GM23248 (cell line): ENCODE measurements at regions not wholly inside any gene's neighbourhood (a gene's known extent, or its start where the extent isn't known, plus 50 kb on each side); places are given as distances from the start of the nearest gene placed in this dataset.
A peak's percentile ranks its signal among the peaks of the same experiment; 100 is the strongest.

ENCODE experiments used
- DNase-seq: peaks from one replicate; pipeline ENCODE4 v3.0.0-alpha.2; 2015
- H2AFZ ChIP-seq: fragments of 200-600 bp; sonication (generic); 2 replicates; pipeline ENCODE4 v1.6.1; 2016; ENCODE audit warnings: antibody characterized with exemption
- H3F3A ChIP-seq: fragments of 200-600 bp; sonication (generic); 2 replicates; pipeline ENCODE4 v1.6.1; 2016; ENCODE audit warnings: mild to moderate bottlenecking, antibody characterized with exemption, mixed run types; ENCODE audit not compliant: insufficient read depth
- H3K27ac ChIP-seq: fragments of 200-600 bp; sonication (generic); 2 replicates; pipeline ENCODE4 v1.5.1; 2016; ENCODE audit warnings: mild to moderate bottlenecking
- H3K27me3 ChIP-seq: fragments of 200-600 bp; sonication (generic); replicated peaks from 2 replicates; pipeline ENCODE4 v1.6.1; 2016; ENCODE audit warnings: mild to moderate bottlenecking; ENCODE audit not compliant: insufficient read depth
- H3K36me3 ChIP-seq: fragments of 200-600 bp; sonication (generic); 2 replicates; pipeline ENCODE4 v1.6.1; 2016; ENCODE audit warnings: low read depth, mild to moderate bottlenecking
- H3K4me1 ChIP-seq: fragments of 200-600 bp; sonication (generic); 2 replicates; pipeline ENCODE4 v1.6.1; 2016; ENCODE audit warnings: mild to moderate bottlenecking; ENCODE audit not compliant: insufficient read depth
- H3K4me2 ChIP-seq: fragments of 200-600 bp; sonication (generic); one replicate; pipeline ENCODE4 v1.6.1; 2016; ENCODE audit warnings: mild to moderate bottlenecking; ENCODE audit not compliant: unreplicated experiment
- H3K4me3 ChIP-seq: fragments of 200-600 bp; sonication (generic); 2 replicates; pipeline ENCODE4 v1.5.1; 2016; ENCODE audit warnings: mild to moderate bottlenecking
- H3K79me2 ChIP-seq: fragments of 200-600 bp; sonication (generic); 2 replicates; pipeline ENCODE4 v1.6.1; 2016; ENCODE audit warnings: mild to moderate bottlenecking; ENCODE audit not compliant: insufficient read depth
- H3K9ac ChIP-seq: fragments of 200-600 bp; sonication (generic); 2 replicates; pipeline ENCODE4 v1.6.1; 2016; ENCODE audit warnings: mild to moderate bottlenecking
- H3K9me2 ChIP-seq: fragments of 200-600 bp; sonication (generic); 2 replicates; pipeline ENCODE4 v1.6.1; 2016; ENCODE audit warnings: mixed run types, mild to moderate bottlenecking, moderate library complexity; ENCODE audit not compliant: insufficient read depth
- H3K9me3 ChIP-seq: fragments of 200-600 bp; sonication (generic); one replicate; pipeline ENCODE4 v1.6.1; 2017; ENCODE audit warnings: low read depth
- H4K20me1 ChIP-seq: fragments of 200-600 bp; sonication (generic); 2 replicates; pipeline ENCODE4 v1.6.0; 2016; ENCODE audit not compliant: insufficient read depth
- EZH2 ChIP-seq: fragments of 200-600 bp; sonication (generic); IDR thresholded peaks from 2 replicates; pipeline ENCODE4 v1.6.1; 2018; ENCODE audit warnings: antibody characterized with exemption, mild to moderate bottlenecking; ENCODE audit not compliant: insufficient read depth, poor library complexity, severe bottlenecking
- EZH2phosphoT487 ChIP-seq: fragments of 200-600 bp; sonication (generic); IDR thresholded peaks from 2 replicates; pipeline ENCODE4 v1.6.1; 2018; ENCODE audit warnings: antibody characterized with exemption, moderate library complexity, mild to moderate bottlenecking, low read depth; ENCODE audit not compliant: insufficient read depth
- WGBS, 2 experiments: methylation state at CpG; one replicate each; pipeline ENCODE4 v1.1.6; 2015 to 2017; ENCODE audit warnings: low lambda C conversion rate in 2 of 2, low coverage in 1 of 2; ENCODE audit errors: missing lambda C conversion rate in 2 of 2; 5-methylcytosine and 5-hydroxymethylcytosine counted together
- in situ Hi-C: fragments of 300-500 bp; cut with MboI; formaldehyde crosslinking; loops from 2 replicates; pipeline ENCODE4 v1.15.0; 2020

- in situ Hi-C loops, result no loop called here
- Histone ChIP-seq H3K36me3 (no peaks in the 10 kb centered on the region), H3K4me1 (no peaks in the 10 kb centered on the region), H3K27me3 (no peaks in the 10 kb centered on the region), H3K4me3 (no peak overlapping the region), H3K9me3 (no peaks in the 10 kb centered on the region), H3K27ac (no peak overlapping the region), H4K20me1 (no peaks in the 10 kb centered on the region), H3K9me2 (no peaks in the 10 kb centered on the region), H2AFZ (no peak overlapping the region), H3F3A (no peaks in the 10 kb centered on the region), H3K9ac (no peak overlapping the region), H3K79me2 (no peaks in the 10 kb centered on the region), H3K4me2 (no peak overlapping the region)
- WGBS, 2 experiments, result 16 to 19% methylated on average over 2 of the region's 2 CpGs
- TF ChIP-seq EZH2 (no peak), EZH2phosphoT487 (no peak)
- DNase-seq, result no peak
These were observed 76.1 kb upstream of the EMCN start for GRCh38 chr4:100593935-100594334.

DNA sequence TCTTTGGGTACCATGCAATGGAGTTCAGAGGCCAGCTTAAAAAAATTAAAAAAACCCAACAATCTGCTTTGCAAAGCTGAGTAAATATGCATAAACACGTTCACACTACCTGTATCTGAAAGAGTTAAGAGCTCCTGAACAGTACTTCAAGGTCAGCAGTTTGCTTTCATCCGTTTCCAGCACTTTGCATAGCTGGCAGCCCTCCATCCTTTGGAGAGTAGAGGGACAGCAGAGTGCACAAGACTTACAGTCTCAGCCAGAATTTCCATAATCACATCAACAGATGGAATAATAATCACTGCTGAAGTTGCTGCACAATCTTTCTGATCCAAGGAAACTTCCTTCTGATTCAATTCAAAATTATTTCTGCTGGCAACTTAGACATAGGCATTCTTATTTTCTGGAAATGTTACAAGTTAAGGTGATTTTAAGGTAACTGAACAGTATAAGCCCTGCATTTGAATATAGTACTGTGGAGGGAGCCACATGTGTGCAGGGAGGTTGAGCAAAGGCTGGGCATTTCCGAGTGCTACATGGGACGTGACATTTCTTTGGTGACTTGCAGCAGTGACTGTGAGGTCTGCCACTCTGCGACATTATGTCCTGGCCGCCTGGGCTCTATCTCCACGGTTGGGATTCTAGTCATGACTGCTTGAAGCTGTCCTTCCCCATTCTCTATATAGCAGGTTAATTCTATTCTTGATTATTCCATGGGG is 73.5 kb upstream of the EMCN start:
- no peak overlapping the region for H3K4me3 ChIP-seq
- no peaks in the 10 kb centered on the region for H3F3A ChIP-seq
- H3K27ac ChIP-seq, result no peak overlapping the region
- TF ChIP-seq EZH2 (no peak), EZH2phosphoT487 (no peak)
- no peak overlapping the region for H3K9ac ChIP-seq
- in situ Hi-C loops, result no loop called here
- no peaks in the 10 kb centered on the region for H3K9me2 ChIP-seq
- H3K4me2 ChIP-seq, result no peak overlapping the region
- 43 to 53% methylated on average over 7 of the region's 7 CpGs for WGBS, 2 experiments
- no peaks in the 10 kb centered on the region for H3K36me3 ChIP-seq
- no peak overlapping the region for H2AFZ ChIP-seq
- no peak for DNase-seq
- H3K9me3 ChIP-seq, result no peaks in the 10 kb centered on the region
- H4K20me1 ChIP-seq, result no peaks in the 10 kb centered on the region
- no peaks in the 10 kb centered on the region for H3K27me3 ChIP-seq
- no peaks in the 10 kb centered on the region for H3K79me2 ChIP-seq
- no peaks in the 10 kb centered on the region for H3K4me1 ChIP-seq

DNA sequence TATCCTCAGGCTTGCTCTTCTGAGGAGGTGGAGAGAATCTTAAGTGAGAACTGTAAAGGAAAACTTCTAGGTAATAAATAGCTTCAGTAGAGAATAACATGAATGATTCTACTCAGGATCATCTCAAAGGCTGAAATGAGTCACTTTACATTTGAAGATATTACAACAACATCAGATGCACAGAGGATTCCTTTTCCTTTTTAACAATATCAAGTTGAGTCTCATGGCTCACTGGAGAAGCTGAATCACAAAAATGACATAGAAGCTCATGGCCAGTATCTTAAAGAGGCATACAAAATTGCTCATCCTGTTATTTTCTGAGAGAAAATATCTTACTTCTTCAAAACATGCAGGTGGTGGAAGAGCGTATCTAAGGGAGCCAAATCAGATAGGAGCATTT is 72.5 kb upstream of the EMCN start:
- Histone ChIP-seq H3K36me3 (no peaks in the 10 kb centered on the region), H3K9ac (no peak overlapping the region), H3K27ac (no peak overlapping the region), H3K27me3 (no peaks in the 10 kb centered on the region), H3F3A (no peaks in the 10 kb centered on the region), H4K20me1 (no peaks in the 10 kb centered on the region), H3K4me2 (no peak overlapping the region), H3K4me1 (no peaks in the 10 kb centered on the region), H2AFZ (no peak overlapping the region), H3K9me2 (no peaks in the 10 kb centered on the region), H3K9me3 (no peaks in the 10 kb centered on the region), H3K79me2 (no peaks in the 10 kb centered on the region), H3K4me3 (no peak overlapping the region)
- TF ChIP-seq EZH2, result no peak
- TF ChIP-seq EZH2phosphoT487, result no peak
- WGBS, 2 experiments, result 93 to 96% methylated on average over 1 of the region's 1 CpG
- in situ Hi-C loops, result no loop called here
- DNase-seq, result peak; percentile 43

GRCh38 chr4:100588076-100588475 is 70.3 kb upstream of the EMCN start:
- Histone ChIP-seq H3K27me3 (no peaks in the 10 kb centered on the region), H3K79me2 (no peaks in the 10 kb centered on the region), H4K20me1 (no peaks in the 10 kb centered on the region), H3F3A (no peaks in the 10 kb centered on the region), H3K9me3 (no peaks in the 10 kb centered on the region), H3K4me1 (no peaks in the 10 kb centered on the region), H3K4me3 (no peak overlapping the region), H3K9ac (no peak overlapping the region), H3K27ac (no peak overlapping the region), H2AFZ (no peak overlapping the region), H3K4me2 (no peak overlapping the region), H3K9me2 (no peaks in the 10 kb centered on the region), H3K36me3 (no peaks in the 10 kb centered on the region)
- no peak for TF ChIP-seq EZH2phosphoT487
- TF ChIP-seq EZH2, result no peak
- in situ Hi-C loops, result no loop called here
- WGBS, 2 experiments, result 85 to 88% methylated on average over 3 of the region's 3 CpGs
- no peak for DNase-seq
